EL (cell line): ENCODE measurements at regions not wholly inside any gene's neighbourhood (a gene's known extent, or its start where the extent isn't known, plus 50 kb on each side); places are given as distances from the start of the nearest gene placed in this dataset.

Source experiments
- DNase-seq: peaks from one replicate; pipeline ENCODE4 v3.0.0-alpha.2; 2016

- no peak for DNase-seq
Observed at GRCh38 chr5:175021841-175022625, 297.7 kb downstream of the MSX2 start.

DNA sequence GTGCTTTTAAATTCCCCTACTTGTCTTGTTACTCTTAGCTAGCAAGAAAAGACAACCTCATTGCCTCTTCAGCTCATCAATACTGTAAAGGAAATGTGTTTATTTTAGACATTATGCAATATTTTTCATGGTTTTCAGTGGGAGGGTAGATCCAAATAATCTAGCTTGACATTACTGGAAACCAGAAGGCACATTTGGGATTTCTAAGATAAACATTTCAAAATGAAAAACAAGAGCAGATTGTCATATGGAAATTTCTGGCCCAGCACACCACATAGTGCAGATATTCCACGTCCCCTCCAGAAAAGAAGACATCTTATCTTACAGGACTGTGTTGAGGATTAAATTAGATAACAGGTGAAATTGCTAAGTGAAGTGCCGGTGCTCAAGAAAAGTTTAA lies 296.9 kb downstream of the MSX2 start:
- no peak for DNase-seq

DNA sequence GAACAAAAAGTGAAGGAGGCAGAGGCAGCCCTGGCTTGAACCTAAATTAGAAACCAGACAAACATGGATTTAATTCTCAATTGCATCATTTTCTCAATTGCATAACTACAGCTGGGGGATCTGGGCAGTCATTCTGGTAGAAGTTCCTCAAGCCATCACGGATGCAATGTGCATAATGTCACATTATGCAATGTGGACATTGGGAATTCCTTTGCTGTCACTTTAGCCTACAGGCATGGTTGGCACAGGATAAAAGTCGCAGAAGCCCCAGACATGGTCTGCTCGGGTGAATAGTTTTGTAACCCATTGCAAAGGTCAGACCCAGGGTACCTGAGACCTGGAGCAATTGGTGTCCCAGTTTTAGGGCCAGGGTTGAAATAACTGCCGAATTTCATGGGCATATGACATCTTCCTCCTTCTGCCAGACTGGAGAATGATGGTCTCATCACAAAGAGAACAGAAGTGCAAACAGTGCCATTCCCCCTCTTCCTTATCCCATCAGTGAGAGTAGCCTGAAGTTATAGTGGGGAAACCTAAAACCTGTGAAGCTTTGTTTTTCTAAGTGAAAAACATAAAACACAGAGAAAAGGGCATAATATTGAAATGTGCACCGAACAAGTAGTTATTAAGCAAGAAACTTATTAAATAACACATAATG lies 290.8 kb downstream of the MSX2 start:
- DNase-seq: no peak

GRCh38 chr5:175013251-175013650 lies 288.9 kb downstream of the MSX2 start:
- DNase-seq: no peak

DNA sequence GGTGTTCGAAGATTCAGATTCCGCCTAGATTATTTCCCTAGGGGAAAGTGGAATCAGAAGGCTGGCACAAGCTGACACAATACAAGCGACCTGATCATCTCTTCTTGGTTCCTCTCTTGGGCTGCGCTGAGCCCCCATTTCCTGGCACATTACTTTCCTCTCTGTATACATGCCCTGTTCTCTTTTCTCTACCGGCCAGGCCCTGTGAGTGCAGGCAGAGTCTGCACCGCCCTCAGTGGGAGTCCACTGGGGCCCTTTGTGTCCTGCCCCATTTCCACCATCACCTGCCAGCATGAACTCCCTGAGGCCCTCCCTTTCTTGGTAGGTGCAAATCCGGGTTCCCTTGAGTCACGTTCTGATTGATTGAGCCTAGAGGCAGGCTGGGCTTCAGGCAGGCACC lies 287.9 kb downstream of the MSX2 start:
- DNase-seq: no peak

GRCh38 chr5:175003531-175003930 lies 279.1 kb downstream of the MSX2 start:
- no peak for DNase-seq

DNA sequence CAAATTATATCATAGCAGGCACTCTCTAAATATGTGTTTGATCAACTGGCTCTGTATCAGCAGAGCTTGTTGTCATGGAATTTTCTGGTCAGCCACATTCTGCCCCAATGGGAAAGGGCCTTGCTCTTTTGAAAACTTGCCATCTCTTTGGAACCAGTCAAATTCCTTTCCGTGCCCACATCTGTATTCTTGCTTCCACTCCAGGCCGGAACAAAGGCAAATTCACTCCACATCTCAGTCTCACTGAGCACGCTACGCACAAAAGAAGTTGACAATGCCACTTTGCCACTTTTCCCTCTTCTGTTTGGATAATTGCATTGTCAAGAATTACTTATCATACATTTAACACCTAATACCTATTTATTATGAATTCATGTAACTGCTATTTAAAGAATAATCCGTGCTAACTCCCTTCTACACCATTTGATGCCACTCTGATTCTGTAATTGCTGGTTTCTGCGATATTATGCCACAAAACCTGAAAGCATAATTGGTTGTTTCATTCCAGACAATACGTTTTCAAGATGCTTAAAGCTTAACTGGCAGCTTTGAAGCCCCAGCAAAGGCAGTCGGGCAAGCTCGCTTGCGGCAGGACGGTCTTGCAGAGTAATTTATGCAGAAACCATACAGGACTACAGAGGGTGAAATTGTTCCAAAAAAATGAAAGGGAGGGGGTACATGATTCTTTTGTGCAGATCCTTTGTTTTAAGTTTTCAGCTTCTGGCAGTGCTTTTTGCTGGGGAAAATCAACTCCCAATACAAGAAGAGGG lies 277.7 kb downstream of the MSX2 start:
- DNase-seq: no peak

DNA sequence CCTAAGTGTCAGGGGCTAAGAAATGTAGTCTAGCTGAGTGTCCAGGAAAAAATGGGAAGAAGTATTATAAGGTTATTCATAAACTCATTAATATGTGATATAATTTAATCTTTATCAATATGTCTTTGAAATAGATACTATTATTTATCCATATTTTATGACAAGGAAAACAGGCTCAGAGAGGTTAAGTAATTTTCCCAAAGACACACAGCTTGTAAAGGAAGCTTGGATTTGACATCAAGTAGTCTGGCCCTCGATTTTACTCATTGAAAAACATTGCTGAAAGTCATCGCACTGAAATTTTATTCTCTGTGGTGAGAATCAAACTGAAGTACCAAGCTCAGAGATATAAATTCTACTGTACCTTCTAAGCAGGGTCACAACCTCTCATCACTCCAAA lies 276.9 kb downstream of the MSX2 start:
- no peak for DNase-seq

DNA sequence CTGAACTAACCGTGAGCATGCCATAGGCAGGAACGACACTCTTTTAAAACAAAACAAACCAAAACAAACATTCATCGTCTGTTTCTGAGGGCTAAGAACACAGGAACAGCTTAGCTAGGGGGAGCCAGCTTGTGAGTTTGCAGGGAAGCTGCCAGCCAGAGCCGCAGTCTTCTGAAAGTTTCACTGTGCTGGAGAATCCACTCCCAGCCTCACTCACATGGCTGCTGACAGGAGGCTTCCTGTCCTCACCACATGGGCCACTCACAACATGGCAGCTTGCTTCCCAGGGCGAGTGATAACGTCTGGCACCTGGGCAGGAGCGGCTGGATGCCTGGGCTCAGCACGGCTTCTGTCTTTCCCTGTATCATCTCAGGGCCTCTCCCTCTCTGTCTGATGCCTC lies 275.2 kb downstream of the MSX2 start:
- DNase-seq: no peak

DNA sequence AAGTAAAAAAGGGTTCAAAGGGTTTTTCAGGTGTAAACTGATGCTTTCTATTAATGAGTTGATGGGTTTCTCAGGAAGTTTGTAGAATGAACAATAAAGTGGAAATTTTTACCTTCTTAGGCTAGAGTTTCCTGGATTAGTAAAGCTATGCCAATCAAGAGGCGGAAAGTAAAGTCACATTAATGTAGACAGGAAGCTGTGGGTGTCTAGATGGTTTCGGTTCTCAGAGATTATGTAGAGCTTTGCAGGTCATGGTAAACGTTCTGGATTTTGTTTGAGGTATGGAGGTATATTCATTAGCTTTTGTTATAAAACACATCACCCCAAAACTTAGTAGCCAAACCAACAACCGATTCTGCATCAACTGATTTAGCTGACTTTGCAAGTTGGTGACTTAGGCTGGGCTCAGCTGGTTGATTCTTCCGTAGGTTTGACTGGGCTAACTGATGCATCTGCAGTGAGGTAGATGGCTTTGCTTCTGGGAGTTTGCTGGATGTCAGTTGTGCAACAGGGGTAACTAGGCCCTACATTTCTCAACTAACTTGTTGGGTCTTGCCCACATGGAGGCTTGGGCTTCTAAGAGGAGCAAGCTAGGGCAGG lies 273.8 kb downstream of the MSX2 start:
- DNase-seq: no peak

GRCh38 chr5:174997688-174998087 lies 273.3 kb downstream of the MSX2 start:
- no peak for DNase-seq

DNA sequence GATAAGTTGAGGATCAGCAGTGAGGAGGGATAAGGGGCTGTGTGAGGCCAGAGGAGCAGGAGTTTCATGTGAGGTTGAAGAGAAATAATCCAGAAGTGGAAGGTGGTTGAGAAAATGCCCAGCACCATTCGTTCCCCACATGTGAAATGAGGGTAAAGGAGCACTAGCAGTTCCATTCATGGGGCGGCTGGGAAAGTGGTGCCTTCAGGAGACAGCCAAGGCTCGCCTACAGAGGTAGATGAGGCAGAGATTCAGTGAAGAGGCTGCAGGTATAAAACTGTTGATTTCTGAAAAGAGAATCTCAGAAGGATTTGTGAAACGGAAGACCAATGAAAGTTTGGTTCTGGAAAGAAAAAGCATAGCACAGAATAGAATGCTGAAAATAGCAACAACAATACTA lies 272.6 kb downstream of the MSX2 start:
- no peak for DNase-seq

- DNase-seq: no peak
Observed at GRCh38 chr5:174995827-174996226, 271.4 kb downstream of the MSX2 start.

GRCh38 chr5:174991847-174992246 lies 267.5 kb downstream of the MSX2 start:
- DNase-seq: no peak

DNA sequence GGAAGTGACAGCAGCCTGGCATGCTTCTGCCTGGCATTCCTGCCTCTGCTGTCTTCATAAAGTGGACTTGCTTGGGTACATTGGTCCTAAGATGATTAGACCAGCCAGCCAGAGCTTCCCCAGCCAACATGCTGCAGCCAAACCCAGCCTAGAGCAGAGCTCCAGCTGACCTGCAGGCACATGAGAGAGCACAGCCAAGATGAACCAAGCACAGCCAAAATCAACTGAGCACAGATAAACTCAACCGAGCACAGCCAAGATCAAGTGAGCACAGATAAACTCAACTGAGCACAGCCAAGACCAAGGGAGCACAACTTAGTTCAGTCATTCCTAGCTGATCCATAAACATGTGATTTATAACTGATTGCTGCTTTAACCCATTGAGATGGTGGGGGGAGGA lies 266.5 kb downstream of the MSX2 start:
- DNase-seq: no peak

DNA sequence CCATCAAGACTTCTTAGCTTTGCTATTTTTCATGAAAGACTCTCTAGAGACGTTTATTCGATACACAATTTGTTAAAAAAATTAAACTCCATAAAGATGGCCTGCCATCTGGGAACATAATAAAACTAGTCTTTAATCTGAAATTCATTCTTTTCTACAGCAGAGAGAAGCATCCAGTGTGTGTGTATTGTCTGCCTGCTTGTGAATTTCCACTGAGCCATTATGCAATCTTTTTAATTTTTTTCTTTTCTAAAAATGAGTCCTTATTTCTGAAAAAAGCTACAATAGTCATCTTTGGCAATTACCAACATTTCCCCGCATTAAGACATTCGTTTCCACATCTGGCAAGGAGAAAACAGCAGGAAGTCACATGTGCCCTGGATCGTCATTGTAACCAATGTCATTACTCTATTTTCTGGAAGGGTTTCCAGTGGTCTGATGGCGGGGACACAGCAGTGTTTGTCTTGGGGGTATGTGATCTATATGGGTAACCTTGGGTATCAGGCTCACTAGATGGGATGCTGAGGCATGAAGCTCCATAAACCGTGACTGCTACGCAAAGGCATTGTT lies 263.1 kb downstream of the MSX2 start:
- DNase-seq: no peak

GRCh38 chr5:174984863-174985262 lies 260.5 kb downstream of the MSX2 start:
- DNase-seq: no peak

DNA sequence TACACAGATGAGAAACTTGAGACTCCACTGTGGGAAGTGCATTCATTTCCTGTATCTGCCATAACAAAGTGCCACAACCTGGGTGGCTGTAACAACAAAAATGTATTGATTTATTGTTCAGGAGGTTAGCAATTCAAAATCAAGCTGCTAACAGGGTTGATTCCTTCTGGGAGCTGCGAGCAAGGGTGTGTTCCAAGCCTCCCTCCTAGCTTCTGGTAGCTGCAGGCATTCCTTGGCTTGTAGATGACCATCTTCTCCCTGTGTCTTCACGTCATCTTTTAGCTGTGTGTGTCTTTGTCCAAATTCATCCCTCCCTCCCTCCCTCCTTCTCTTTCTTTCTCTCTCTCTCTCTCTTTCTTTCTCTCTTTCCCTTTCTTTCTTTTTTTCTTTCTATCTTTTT lies 258.1 kb downstream of the MSX2 start:
- DNase-seq: no peak

DNA sequence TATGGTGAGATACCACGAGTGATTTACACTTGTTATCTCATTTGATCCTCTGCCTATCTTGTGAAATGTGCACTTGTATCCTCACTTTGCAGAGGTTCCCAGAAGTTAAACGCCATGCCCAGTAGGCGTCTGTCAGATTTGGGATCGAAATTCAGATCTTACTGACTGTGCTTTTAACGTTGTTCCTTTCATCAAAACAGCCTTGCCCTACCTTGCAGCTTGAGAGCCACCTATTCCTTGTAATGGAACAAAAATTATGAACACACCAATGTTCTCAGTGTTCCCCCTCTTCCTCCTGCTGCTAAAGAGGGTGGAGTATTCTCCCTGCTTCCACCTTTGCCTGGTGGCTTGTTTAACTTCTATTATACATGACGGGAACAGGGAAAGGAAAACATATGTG lies 257.0 kb downstream of the MSX2 start:
- no peak for DNase-seq

DNA sequence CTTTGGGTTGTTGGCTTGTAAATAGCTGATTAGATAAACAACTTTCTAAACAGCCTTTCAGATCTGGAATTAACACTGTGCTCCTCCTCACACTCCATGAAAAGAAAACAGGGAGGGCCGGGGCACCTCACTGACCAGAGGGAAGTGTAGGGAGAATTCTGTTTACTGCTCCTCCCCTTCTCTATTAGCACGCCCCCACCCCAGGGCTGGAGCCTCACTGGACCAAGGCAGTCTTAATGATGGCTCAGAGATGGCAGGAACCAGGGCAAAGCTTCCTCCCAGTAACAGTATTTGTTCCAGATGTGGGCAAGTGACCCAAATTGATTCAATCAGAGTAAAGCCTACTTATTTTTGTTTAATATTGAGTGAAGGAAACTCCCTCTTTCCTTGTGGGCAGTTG lies 256.6 kb downstream of the MSX2 start:
- no peak for DNase-seq

- peak; percentile 2 for DNase-seq
Observed at GRCh38 chr5:174972291-174972690, 247.9 kb downstream of the MSX2 start.

GRCh38 chr5:174971210-174971609 lies 246.8 kb downstream of the MSX2 start:
- no peak for DNase-seq

DNA sequence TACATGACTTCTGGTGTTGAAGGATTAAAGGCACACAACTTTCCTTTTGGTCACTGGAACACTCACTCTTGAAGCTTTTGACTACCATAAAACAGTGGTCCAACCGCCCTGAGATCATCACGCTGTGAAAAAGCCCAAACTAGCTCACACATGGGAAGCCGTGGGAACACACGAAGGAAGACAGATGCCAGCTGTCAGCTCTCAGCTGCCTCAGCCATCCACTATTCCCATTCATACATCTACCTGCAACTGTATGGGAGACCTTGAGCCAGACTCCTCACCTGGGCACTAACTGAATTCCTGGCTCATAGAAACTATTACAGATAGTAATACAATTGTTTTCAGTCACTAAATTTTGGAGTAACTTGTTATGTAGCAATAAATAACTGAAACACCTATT lies 246.1 kb downstream of the MSX2 start:
- DNase-seq: no peak
